ENCODE measurements at regions not wholly inside any gene's neighbourhood (a gene's known extent, or its start where the extent isn't known, plus 50 kb on each side); places are given as distances from the start of the nearest gene placed in this dataset.

DNA sequence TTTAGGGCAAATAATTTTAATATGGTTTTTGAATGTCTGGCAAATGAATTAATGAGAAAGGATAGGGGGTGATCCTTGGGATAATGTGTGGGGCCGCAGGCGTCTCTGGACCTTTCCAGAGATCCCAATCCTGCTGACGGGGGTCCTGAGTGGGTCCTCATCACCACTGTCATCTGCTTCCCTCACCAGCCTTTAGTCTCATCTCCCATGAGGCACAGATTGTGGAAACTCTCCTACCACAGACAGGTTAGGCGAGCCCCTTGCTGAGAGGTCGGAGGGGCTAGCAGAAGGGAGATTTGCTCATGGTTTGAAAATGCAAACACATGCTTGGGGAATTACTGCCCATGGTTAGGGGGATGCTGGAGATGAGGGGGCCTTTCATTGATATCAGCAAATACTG lies 484.6 kb downstream of the RPS24 start:
- FAIRE-seq (no peak), DNase-seq (ENCODE audit: insufficient read length, low spot score) (no peak)

DNA sequence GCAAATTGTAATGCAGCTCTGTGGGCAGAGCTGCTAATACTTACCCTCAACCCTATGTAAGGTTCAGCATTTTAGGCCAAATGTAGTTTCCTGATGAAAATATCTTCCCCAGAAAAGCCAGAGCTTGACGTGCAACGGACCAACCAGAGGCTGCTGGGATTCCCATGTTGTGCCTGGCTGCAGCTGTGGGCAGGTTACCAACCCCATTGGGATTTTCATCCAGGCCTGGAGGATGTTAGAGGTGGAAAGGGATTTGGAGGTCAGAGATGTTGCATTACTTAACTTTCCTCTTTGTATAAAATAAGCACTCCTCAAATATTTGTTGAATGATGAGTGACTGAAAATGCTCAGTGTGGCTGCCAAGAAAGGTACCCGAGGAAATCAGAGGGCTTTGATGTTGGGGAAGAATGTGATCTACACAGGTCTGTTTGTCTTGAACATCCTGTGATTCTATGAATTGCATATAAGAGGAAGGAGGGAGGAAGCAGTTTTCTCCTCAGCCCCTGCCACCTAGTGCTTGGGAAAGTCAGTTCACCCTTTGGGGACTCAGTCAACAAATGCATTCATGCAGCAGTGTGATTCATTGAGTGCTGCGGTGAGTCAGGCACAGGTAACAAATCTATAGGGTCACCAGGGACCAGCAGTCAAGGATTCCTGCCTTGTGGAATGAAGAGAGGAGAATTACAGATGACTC lies 487.2 kb downstream of the RPS24 start:
- DNase-seq (ENCODE audit: insufficient read length, low spot score) (no peak), FAIRE-seq (no peak)

DNA sequence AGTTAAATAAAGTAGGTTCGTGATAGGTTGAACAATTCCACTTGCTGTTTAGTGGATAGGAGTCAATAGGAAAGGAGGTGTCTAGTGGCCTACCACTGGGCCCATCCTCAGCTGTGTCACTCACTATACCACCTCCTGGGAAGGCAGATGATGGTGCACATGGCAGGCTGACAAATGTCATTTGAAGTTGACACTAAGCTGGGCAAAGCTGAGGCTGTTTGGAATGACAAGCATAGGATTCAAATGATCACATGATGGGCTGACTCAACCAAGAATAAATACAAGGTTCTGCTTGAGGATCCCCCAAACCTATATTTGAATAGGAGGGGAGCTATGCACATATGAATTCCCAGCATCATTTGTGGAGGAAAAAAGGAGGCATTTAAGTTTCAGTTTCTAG lies 489.8 kb downstream of the RPS24 start:
- no peak for FAIRE-seq
- DNase-seq (ENCODE audit: insufficient read length, low spot score), result no peak

DNA sequence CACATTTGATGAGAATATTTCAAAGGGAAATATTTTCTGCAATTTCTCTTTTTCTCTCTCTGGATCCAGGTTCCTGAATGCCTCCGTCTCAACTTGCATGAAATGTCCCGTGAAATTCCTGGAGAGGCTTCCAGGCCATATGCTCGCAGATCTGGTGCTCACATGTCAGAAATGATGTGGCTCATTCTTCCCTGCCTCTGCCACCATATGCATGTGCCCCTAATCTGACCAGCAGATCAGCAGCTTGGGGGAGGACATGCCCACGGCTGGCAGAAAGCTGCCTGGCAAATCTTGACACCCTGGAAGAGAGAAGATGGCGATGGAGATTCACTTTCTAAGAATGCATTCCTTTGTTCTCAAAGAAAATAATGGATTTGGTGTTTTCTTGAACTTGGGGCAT lies 490.7 kb downstream of the RPS24 start:
- DNase-seq (ENCODE audit: insufficient read length, low spot score) (no peak), FAIRE-seq (no peak)

DNA sequence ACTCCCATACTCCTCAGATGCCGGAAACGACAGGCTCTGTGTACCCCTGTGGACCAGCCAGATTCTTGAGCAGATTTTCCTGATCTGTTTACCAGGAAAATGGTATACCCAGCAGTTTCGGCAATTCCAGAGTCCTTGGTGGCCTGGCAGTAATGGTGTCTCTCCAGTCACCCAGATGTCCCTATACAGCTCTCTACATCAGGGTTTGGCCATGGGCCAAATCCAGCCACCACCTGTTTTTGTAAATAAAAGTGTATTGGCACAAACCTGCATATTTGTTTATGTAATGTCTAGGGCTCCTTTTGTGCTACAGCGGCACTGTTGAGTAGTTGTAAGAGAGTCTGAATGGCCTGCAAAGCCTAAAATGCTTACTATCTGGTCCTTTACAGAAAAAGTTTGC lies 491.3 kb downstream of the RPS24 start:
- no peak for FAIRE-seq
- DNase-seq (ENCODE audit: insufficient read length, low spot score), result no peak

DNA sequence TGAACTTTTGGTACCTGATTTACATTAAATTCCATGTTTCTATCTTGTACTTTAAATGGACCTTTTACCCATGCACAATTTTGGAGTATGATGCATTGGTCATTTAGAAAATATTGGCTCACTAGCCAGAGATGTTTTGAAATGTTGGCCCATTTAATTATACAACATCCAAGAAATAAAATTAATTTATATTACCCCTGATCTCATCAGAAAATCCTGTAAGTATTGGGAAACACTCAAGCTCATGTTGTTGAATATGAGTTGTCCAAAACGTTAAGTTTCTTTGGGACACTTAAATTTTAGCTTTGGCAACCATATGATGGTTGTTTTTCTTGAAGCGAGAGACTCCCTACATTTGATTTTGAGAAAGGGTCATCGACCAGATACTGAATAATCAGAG lies 492.7 kb downstream of the RPS24 start:
- FAIRE-seq, result no peak
- no peak for DNase-seq (ENCODE audit: insufficient read length, low spot score)

DNA sequence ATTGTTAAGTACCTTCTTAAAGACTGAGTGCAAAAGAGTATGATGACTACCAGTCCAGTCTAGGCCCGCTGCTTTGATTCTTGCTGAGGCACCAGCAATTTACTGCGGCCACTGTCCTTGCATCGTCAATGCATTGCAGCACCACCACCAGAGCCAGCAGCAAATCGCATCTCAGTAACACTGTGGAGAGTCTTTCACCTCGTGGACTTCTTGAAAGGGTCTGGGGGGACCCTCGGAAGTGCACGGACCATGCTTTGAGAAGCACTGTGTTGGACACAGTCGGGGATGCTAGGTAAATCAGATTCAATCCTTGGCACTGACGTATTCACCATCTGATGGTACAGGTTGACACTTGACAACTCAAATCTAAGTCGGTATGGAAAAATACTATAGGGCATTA lies 493.6 kb downstream of the RPS24 start:
- FAIRE-seq (no peak), DNase-seq (ENCODE audit: insufficient read length, low spot score) (no peak)

DNA sequence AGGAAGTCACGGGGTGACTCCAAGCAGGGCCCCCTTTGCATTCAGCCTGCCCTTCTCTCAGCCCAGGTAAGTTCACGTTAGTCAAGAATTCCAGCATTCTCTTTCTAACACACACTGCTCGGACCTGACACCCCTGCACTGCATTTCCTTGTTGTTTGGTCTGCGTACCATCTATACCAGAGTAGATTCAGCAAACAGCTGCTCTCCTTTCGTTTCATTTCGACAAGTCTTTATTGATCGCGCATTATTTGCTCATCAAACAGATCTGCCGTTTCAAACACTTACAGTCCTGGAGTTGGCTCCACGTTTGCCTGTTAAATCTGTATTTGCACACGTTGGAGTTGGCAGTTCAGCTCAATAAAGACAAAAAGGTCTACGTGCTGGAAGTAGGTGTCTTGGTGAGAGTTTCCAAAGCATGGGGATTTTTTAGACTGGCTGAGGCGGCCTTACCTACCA lies 495.1 kb downstream of the RPS24 start:
- no peak for FAIRE-seq
- DNase-seq (ENCODE audit: insufficient read length, low spot score), result no peak

DNA sequence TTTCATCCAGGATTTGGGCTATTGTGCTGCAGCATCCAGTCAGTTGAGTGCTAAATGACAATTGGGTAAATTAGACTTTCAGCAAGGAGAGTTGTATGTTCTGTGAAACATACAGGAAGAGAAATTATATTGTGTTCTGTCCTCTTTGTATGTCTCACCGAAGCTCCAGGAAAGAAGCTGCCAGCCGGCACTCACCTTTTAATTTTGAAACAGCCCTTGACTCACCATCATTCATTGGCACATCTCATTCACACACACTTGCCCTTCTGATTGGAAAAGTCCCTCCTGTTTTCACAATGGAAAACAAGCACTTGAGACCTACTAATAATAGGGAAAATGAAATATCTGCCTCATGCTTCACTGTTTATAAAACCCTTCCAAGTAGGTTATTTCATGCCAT lies 495.6 kb downstream of the RPS24 start:
- no peak for DNase-seq (ENCODE audit: insufficient read length, low spot score)
- FAIRE-seq, result no peak

DNA sequence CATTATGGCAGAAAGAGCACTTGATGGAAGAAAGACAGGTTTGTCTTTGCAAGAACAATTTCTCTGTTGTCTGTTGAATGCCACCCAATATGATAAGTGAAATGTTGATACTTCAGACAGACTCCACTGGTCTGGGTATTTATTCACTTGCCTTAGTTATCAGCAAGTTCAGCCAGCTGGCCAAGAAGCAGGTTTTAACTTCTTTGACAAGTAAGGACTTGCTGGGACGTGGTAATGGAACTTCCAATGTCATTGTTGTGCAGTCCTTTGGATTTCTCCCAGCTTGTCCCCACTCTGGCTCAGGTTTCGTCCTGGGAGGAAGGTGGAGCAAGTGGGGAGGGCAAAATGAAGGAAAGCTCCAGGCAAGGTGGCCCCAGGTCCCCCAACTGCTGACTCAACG lies 497.4 kb downstream of the RPS24 start:
- DNase-seq (ENCODE audit: insufficient read length, low spot score) (no peak), FAIRE-seq (no peak)

DNA sequence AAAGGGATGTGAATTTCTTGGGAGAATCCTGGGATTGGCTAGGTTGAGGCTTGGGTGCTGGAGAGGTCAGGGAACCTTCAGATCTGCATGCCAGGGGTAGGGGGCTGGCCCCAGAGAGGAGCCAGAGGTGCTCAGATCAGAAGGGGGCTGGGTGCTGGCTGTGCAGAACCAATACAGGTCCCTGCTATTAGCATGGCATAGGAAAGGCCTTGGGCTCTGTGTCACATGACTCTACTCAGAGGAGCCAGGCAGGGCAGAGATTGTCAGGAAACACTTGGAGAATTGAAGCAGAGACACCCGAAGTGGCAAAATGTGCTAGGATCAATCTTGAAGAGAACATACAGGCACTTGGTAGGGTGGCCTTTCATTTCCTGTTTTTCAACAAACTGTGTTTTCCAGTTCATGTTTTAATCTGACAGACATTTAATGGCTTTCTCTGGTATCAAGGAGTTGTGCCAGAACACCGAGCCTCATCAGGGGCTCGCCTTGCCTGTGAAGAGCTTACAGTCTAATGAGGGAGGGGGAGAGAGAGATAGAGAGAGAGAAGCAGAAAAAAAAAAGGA lies 498.9 kb downstream of the RPS24 start:
- no peak for FAIRE-seq
- DNase-seq (ENCODE audit: insufficient read length, low spot score), result no peak

DNA sequence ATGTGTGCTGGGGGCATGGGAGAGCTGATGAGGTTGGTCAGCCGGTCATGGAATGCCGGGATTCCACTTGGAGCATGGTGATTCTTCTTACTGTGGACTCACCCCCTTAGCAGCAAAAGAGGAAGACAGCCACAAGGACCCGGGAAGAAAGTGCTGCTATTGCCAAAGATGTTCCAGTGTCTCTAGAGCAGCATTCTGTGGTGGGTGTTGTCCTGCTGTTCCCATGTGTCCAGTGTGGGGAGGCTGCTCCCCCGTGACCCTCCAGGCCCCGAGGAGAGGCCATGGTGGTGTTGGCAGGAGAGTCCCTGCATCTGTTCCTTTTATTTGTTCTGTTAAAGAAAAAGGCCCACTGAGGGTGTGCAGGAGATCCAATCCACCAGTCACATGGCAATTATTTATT lies 499.4 kb downstream of the RPS24 start:
- no peak for DNase-seq (ENCODE audit: insufficient read length, low spot score)
- no peak for FAIRE-seq

DNA sequence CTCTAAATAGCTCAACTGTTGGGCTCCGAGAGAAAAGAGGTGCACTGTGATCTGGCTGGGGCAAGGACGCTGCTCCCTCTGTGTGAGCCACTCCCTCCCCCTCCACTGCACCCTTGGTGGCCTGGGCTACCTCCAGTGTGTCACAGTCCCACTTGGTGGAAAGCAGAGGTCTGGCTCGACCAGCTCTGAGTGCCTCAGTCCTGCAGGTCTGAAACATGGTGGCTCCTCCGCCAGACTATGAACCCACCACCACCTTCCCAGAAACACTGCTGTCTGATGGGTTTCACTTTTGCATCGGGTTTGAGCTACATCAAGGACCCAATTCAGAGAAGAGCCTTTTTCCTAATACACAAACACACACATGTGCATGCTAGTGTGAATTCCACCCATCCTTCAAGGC lies 500.1 kb downstream of the RPS24 start:
- DNase-seq (ENCODE audit: insufficient read length, low spot score), result no peak
- FAIRE-seq, result no peak

DNA sequence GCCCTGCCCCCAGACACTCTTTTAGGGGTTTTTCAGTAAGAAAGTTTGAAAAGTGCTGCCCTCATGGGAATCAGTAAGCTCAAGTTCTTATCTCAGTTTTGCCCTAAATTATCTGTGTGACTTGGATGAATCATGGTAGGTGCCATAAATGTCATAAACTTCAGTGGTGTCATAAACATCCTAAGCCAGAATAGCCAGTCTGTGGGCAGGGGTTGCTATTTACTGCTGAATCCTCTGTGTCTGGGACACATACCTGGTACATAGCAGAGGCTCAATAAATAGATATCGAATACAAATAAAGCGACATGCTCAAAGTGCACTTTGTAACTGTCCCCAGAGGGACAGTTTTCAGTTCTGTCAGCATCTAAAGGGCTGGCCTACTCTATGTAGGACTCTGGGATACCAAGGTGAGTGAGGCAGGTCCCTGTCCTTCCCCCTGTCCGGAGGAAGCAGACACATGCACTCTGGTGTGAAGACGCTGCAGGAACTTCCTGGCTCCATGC lies 502.1 kb downstream of the RPS24 start:
- DNase-seq (ENCODE audit: insufficient read length, low spot score) (no peak), FAIRE-seq (no peak)

DNA sequence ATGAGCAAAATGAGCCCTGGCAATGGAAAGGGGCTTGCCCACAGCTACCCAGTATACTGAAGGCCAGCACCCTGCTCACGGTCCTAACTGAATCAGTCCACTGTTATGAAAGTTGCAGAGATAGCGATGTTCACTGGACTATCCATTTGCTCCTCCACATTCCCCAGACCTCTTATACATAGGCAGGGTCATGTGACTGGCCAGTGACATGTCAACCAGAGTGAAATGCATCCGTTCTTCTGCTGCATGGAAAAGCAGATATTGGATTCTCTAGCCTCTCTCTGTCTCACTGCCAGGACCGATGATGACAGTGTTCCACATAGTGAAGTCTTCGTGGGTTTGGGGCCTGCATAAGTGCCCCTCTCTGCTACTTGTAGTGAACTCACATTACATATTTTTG lies 503.4 kb downstream of the RPS24 start:
- FAIRE-seq, result no peak
- DNase-seq (ENCODE audit: insufficient read length, low spot score), result no peak

DNA sequence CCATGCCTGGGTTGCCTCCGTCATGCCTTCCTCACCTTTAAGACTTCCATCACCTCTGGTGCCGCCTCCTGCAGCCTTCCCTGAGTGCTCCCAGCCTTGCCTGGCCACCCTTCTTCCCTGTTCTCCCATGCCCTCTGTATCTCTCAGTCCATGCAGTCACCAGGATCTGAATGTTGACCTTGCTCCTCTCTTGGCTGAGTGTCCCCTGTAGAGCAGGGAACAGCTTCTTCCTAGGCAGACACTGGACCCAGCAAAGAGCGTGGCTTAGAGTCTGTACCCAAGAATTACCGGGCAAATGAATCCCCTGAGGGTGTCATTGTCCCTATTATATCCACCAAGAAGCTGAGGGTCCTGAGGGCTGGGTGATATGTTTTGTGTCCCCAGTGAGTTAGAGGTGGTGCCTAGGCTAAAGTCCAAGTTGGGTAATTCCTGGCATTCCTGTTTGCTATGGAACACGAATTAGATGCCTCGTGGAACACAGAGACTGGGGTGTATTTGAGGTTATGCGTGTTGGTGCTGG lies 505.6 kb downstream of the RPS24 start:
- no peak for FAIRE-seq

DNA sequence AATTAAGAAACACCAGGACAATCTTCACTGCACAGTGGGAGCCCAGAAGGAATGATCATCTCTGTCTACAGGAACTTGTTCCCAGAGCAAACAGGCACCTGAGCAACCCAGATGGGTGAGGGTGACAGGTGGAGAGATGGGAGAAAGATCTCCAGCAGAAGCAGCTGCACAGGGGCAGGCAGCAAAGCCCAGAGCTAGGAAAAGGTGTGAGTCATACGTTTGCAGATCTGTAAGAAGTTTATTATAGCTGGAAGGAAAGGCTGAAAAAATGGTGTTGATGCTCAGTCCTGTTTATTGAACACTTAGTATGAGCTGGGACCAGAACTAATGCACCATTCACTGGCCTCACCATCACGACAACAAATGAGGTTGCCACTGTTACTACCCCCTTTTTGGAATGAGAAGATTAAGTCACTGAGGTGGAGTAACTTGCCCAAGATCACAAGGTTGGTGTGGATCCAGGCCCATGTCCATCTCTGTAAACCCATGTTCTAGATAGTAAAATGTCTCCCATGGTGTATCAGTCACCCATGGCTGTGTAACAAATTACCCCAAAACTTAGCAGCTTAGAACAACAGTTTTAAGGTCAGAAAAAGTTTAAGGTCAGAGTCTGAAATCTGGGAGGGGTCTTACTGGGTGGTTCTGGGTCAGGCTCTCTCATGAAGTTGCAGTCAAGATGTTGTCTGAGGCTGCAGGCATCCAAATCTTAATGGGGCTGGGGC lies 506.9 kb downstream of the RPS24 start:
- FAIRE-seq (no peak), DNase-seq (ENCODE audit: insufficient read length, low spot score) (no peak)

More for the DNA sequence above, 505.6 kb downstream of the RPS24 start:
- DNase-seq (ENCODE audit: insufficient read length, low spot score), result no peak

DNA sequence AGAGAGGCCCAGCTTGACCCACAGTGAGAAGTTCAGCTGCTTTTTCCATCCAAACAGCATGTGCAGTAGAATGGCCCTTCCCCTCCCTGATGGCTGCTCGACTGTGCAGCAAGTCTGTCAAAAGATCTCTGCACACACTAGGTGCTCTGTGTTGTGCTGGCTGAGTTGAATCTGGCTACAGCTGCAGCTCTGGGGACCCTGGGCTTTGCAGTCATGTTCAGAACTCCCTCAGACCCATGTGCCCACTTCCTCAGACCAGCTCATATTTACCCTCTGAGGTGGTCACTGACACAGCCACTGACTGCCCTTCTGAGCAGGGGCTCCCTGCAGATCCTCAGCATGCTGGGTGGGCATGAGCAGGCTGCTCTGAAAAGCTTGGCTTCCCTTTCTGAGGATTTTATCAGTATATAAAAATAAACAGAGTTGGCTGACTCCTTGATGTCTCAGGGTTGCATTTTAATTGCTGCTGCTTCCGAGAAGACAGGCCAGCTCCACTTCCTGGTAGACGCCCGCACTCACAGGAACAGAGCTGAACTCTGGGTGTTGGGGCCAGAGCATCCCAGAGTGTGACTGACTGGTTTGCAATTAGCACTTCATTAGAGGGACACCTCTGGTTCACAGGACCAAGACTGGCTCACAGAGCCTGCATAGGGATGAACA lies 507.9 kb downstream of the RPS24 start:
- DNase-seq (ENCODE audit: insufficient read length, low spot score) (no peak), FAIRE-seq (no peak)

DNA sequence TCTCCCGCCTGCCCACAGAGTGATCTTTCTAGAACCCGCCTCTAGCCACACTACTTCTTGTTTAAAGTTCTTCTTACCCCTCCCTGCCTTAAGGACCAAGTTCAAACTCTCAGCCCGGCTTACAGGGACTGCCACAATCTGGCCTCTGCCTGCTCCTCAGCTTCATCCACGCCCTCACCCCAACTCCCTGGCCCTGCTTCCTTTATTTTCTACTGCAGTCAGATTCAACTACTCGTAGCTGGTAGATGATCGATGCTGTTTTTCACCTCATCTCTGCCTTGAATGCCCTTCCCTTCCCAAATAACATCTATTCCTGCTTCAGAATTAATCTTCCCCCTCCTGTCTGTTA lies 508.5 kb downstream of the RPS24 start:
- DNase-seq (ENCODE audit: insufficient read length, low spot score), result no peak
- FAIRE-seq, result no peak

DNA sequence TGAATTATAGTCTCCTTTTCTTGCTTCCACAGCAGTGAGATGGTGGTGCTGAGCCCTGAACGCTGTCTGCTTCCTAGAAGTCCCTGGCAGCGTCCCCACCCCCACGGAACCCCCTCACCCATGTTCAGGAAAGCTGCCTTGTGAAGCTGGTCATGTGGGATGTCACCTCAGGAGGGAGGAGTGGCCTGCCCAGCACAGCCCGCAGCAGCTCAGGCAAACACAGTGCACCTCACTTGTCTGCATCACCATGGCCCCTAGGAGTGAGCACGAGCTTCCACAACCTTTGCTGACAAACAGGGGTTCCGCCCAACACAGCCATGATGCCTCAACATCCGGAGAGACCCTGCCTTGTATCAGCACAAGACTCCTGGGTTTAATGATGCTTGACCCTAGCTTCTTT lies 508.9 kb downstream of the RPS24 start:
- no peak for DNase-seq (ENCODE audit: insufficient read length, low spot score)
- FAIRE-seq, result no peak

DNA sequence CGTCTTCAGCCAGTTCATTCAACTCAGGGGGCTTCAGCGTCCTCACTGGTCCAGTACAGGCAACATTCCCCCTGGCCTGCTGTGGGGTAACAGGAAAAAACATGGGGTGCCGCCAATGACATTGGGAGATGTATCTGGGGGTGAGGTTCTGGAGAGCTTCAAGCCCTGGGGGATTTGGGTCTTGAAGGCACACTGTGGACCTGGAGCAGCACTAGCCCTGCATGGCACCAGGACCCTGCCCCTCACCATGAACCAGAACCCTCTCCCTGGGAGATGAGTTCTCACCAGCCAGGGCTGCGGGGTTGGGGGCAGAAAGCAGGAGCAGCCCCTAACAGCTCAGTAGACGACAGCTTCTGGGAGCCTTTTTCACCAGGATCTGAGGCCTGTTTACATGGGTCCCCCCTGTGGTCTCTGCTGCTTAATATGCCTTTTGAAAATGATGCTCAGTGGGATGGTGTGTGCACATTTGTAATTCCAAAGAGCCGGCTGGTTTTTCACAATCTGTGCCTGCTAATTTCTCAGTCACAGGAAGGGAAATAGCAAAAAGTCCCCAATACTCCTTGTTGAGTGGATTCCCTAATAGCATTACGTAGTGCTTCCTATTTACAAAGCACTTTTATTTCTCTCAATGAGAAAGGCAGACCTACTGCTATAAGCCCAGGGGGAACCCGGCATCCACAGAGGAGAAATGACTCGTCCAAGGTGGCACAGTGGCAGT lies 509.5 kb downstream of the RPS24 start:
- FAIRE-seq, result no peak
- no peak for DNase-seq (ENCODE audit: insufficient read length, low spot score)

All from GM19239 (cell line).